HG02678 (cell line): ENCODE measurements at regions not wholly inside any gene's neighbourhood (a gene's known extent, or its start where the extent isn't known, plus 50 kb on each side); places are given as distances from the start of the nearest gene placed in this dataset.
A peak's percentile ranks its signal among the peaks of the same experiment; 100 is the strongest.

Source experiments
- ATAC-seq: cut with Tn5 transposase; IDR thresholded peaks from one replicate; pipeline ENCODE4 v1.9.1; 2021; ENCODE audit warnings: mild to moderate bottlenecking, moderate library complexity; ENCODE audit not compliant: unreplicated experiment

GRCh38 chr2:215697003-215697402 lies 261.1 kb upstream of the FN1 start:
- no peak for ATAC-seq

GRCh38 chr2:215695861-215696260 lies 260.0 kb upstream of the FN1 start:
- ATAC-seq = no peak

GRCh38 chr2:215693999-215694580 lies 258.2 kb upstream of the FN1 start:
- ATAC-seq = no peak

- no peak for ATAC-seq
Observed at GRCh38 chr2:215693193-215693998, 257.5 kb upstream of the FN1 start.

GRCh38 chr2:215692387-215693079 lies 256.7 kb upstream of the FN1 start:
- ATAC-seq = no peak

- ATAC-seq = no peak
Observed at GRCh38 chr2:215691346-215691745, 255.5 kb upstream of the FN1 start.

- no peak for ATAC-seq
Observed at GRCh38 chr2:215687149-215688031, 251.5 kb upstream of the FN1 start.

GRCh38 chr2:215685238-215685990 lies 249.5 kb upstream of the FN1 start:
- ATAC-seq = no peak

GRCh38 chr2:215684448-215685237 lies 248.8 kb upstream of the FN1 start:
- ATAC-seq = no peak

- no peak for ATAC-seq
Observed at GRCh38 chr2:215683295-215683694, 247.4 kb upstream of the FN1 start.

GRCh38 chr2:215681799-215682596 lies 246.1 kb upstream of the FN1 start:
- ATAC-seq = no peak

- ATAC-seq = peak; percentile 55
Observed at GRCh38 chr2:215680605-215681598, 245.0 kb upstream of the FN1 start.

- ATAC-seq = no peak
Observed at GRCh38 chr2:215678094-215678493, 242.2 kb upstream of the FN1 start.

GRCh38 chr2:215677481-215677880 lies 241.6 kb upstream of the FN1 start:
- no peak for ATAC-seq

- ATAC-seq = no peak
Observed at GRCh38 chr2:215672406-215672805, 236.5 kb upstream of the FN1 start.

- no peak for ATAC-seq
Observed at GRCh38 chr2:215671691-215672090, 235.8 kb upstream of the FN1 start.

- no peak for ATAC-seq
Observed at GRCh38 chr2:215671244-215671643, 235.4 kb upstream of the FN1 start.
